ENCODE measurements at regions not wholly inside any gene's neighbourhood (a gene's known extent, or its start where the extent isn't known, plus 50 kb on each side); places are given as distances from the start of the nearest gene placed in this dataset.

GRCh38 chr13:90105276-90105675, 1242.2 kb upstream of the MIR17HG start:
- H3K9ac ChIP-seq: no peak overlapping the region
- no peak overlapping the region for H3K4me2 ChIP-seq (ENCODE audit: low read length)
- no peak overlapping the region for H2AFZ ChIP-seq
- no peak for TF ChIP-seq CTCF (IDR thresholded peaks at IDR 0.05)
- no peak overlapping the region for H3K4me3 ChIP-seq (ENCODE audit: low read depth, low read length)
- H3K36me3 ChIP-seq (ENCODE audit: control insufficient read depth, insufficient read depth, low read length): no peaks in the 10 kb centered on the region
- no peak overlapping the region for H3K27ac ChIP-seq
- H3K9me3 ChIP-seq (ENCODE audit: control insufficient read depth, low read length): no peaks in the 10 kb centered on the region
- H3K79me2 ChIP-seq: no peaks in the 10 kb centered on the region
- H3K4me1 ChIP-seq: no peaks in the 10 kb centered on the region
- no peaks in the 10 kb centered on the region for H3K27me3 ChIP-seq (ENCODE audit: control insufficient read depth, insufficient read depth, low read length)

- H3K27me3 ChIP-seq (ENCODE audit: control insufficient read depth, insufficient read depth, low read length): no peaks in the 10 kb centered on the region
- no peaks in the 10 kb centered on the region for H3K79me2 ChIP-seq
- no peak for TF ChIP-seq CTCF (IDR thresholded peaks at IDR 0.05)
- H3K27ac ChIP-seq: no peak overlapping the region
- H3K36me3 ChIP-seq (ENCODE audit: control insufficient read depth, insufficient read depth, low read length): no peaks in the 10 kb centered on the region
- H3K4me3 ChIP-seq (ENCODE audit: low read depth, low read length): no peak overlapping the region
- no peaks in the 10 kb centered on the region for H3K4me1 ChIP-seq
- H3K4me2 ChIP-seq (ENCODE audit: low read length): no peak overlapping the region
- H3K9me3 ChIP-seq (ENCODE audit: control insufficient read depth, low read length): no peaks in the 10 kb centered on the region
- no peak overlapping the region for H2AFZ ChIP-seq
- H3K9ac ChIP-seq: no peak overlapping the region
Observed at GRCh38 chr13:90105849-90106496, 1241.5 kb upstream of the MIR17HG start.

- H3K4me3 ChIP-seq (ENCODE audit: low read depth, low read length): no peak overlapping the region
- no peaks in the 10 kb centered on the region for H3K79me2 ChIP-seq
- H3K4me1 ChIP-seq: no peaks in the 10 kb centered on the region
- H2AFZ ChIP-seq: no peak overlapping the region
- no peaks in the 10 kb centered on the region for H3K9me3 ChIP-seq (ENCODE audit: control insufficient read depth, low read length)
- TF ChIP-seq CTCF (IDR thresholded peaks at IDR 0.05): no peak
- no peak overlapping the region for H3K9ac ChIP-seq
- H3K4me2 ChIP-seq (ENCODE audit: low read length): no peak overlapping the region
- no peak overlapping the region for H3K27ac ChIP-seq
- no peaks in the 10 kb centered on the region for H3K36me3 ChIP-seq (ENCODE audit: control insufficient read depth, insufficient read depth, low read length)
- H3K27me3 ChIP-seq (ENCODE audit: control insufficient read depth, insufficient read depth, low read length): no peaks in the 10 kb centered on the region
Observed at GRCh38 chr13:90107661-90108060, 1239.8 kb upstream of the MIR17HG start.

- no peaks in the 10 kb centered on the region for H3K9me3 ChIP-seq (ENCODE audit: control insufficient read depth, low read length)
- no peaks in the 10 kb centered on the region for H3K36me3 ChIP-seq (ENCODE audit: control insufficient read depth, insufficient read depth, low read length)
- no peaks in the 10 kb centered on the region for H3K79me2 ChIP-seq
- no peak for TF ChIP-seq CTCF (IDR thresholded peaks at IDR 0.05)
- H2AFZ ChIP-seq: no peak overlapping the region
- H3K9ac ChIP-seq: no peak overlapping the region
- no peaks in the 10 kb centered on the region for H3K4me1 ChIP-seq
- no peak overlapping the region for H3K4me2 ChIP-seq (ENCODE audit: low read length)
- H3K27ac ChIP-seq: no peak overlapping the region
- H3K27me3 ChIP-seq (ENCODE audit: control insufficient read depth, insufficient read depth, low read length): no peaks in the 10 kb centered on the region
- H3K4me3 ChIP-seq (ENCODE audit: low read depth, low read length): no peak overlapping the region
Observed at GRCh38 chr13:90108547-90108946, 1238.9 kb upstream of the MIR17HG start.

- TF ChIP-seq CTCF (IDR thresholded peaks at IDR 0.05): no peak
- Histone ChIP-seq H3K9me3 (ENCODE audit: control insufficient read depth, low read length) (no peaks in the 10 kb centered on the region), H3K4me1 (no peaks in the 10 kb centered on the region)
Observed at GRCh38 chr13:90116121-90116520, 1231.4 kb upstream of the MIR17HG start.

More at GRCh38 chr13:90116121-90116520, 1231.4 kb upstream of the MIR17HG start:
- Histone ChIP-seq H3K4me3 (ENCODE audit: low read depth, low read length) (no peak overlapping the region), H3K27ac (no peak overlapping the region), H3K9ac (no peak overlapping the region), H3K27me3 (ENCODE audit: control insufficient read depth, insufficient read depth, low read length) (no peaks in the 10 kb centered on the region), H3K36me3 (ENCODE audit: control insufficient read depth, insufficient read depth, low read length) (no peaks in the 10 kb centered on the region), H2AFZ (no peak overlapping the region), H3K79me2 (no peaks in the 10 kb centered on the region), H3K4me2 (ENCODE audit: low read length) (no peak overlapping the region)

Measured in parathyroid adenoma (tissue), 2 donors.